GM19043 (cell line): ENCODE measurements at regions not wholly inside any gene's neighbourhood (a gene's known extent, or its start where the extent isn't known, plus 50 kb on each side); places are given as distances from the start of the nearest gene placed in this dataset.
"Not testable (repeated sequence)": the region's sequence is repeated elsewhere in the genome, so short reads cannot be mapped to it uniquely, and the experiment has no call there.

Experiments used
- ATAC-seq: cut with Tn5 transposase; IDR thresholded peaks from one replicate; pipeline ENCODE4 v1.9.1; 2021; ENCODE audit warnings: low read depth; ENCODE audit not compliant: unreplicated experiment

- not testable (repeated sequence) for ATAC-seq
These were observed 53.5 kb upstream of the JADE2 start for GRCh38 chr5:134471858-134472449.

- no peak for ATAC-seq
These were observed 56.5 kb upstream of the JADE2 start for GRCh38 chr5:134468921-134469400.

GRCh38 chr5:134467231-134467630, 55.5 kb upstream of the CDKN2AIPNL start:
- no peak for ATAC-seq

- ATAC-seq, result peak; percentile 23
These were observed 54.8 kb upstream of the CDKN2AIPNL start for GRCh38 chr5:134466241-134467069.

- peak; percentile 77 for ATAC-seq
These were observed 54.1 kb upstream of the CDKN2AIPNL start for GRCh38 chr5:134465816-134466240.

DNA sequence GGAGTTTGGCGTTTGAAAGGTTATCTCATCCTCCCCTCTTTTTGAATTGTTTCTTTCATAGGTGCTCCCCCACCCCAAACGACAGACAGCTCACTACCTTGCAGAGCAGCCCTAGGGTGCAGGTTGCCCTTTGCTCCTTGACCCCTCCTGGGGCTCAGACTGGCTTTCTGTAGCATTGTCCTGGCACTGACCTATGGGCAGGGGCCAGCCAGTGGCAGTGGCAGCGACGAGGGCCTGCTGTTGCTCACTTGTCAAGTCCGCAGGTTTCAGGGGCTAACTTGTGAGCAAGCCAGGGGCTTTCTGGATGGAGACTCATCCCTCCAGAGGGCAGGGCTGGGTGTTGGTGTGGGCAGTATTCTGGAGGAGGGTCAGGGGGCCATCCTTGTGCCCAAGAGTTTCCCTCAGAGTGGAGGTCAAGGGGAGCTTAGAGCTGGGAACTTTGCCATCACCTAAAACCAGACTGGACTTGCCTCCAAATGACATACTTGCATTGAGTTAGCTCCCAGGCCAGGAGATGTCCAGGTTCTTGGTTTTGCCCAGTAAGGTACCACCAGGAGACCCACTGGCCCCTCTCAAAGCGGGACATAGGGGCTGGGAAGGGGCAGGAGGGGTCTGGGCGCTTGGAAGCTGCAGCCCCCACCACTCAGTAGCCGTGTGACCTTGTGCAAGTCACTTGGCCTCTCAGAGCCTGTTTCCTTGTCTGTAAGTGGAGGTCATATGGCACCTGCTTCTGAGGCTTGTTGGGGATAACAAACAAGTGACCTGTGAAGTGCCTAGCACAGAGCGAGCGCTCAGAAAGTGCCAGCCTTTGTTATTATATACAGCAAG, 53.5 kb upstream of the CDKN2AIPNL start:
- peak; percentile 42 for ATAC-seq

- ATAC-seq, result no peak
These were observed 52.5 kb upstream of the CDKN2AIPNL start for GRCh38 chr5:134463991-134464760.

- ATAC-seq, result no peak
These were observed 51.6 kb upstream of the CDKN2AIPNL start for GRCh38 chr5:134463176-134463720.

GRCh38 chr5:134462761-134463160, 51.1 kb upstream of the CDKN2AIPNL start:
- no peak for ATAC-seq

DNA sequence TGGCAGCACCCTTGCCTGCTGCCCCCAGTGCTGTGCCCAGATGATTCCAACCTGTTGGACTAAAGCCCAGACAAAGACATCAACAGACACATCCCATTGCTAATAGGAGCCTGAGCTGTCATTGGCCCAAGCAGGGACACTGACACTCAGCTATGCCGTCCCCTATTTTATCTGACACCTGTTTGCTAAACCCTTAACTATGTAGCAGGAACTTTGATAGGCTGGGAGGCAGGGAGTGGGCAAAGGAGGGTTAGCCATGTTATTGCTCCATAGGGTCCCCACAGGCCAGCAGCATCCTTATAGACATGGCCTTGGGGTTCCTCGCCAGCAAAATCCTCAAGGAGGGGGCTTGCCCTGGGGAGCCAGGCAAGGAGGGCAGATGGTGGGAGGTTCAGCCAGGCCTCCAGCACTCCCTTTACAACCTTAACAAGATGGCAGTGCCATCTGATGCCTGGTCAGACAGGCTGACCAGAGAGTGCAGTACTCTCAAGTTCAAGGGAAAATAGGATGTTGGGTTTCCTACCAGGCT, 50.4 kb upstream of the CDKN2AIPNL start:
- ATAC-seq, result no peak
